K562 (cell line): ENCODE measurements at regions not wholly inside any gene's neighbourhood (a gene's known extent, or its start where the extent isn't known, plus 50 kb on each side); places are given as distances from the start of the nearest gene placed in this dataset.

Source experiments
- ATAC-seq: fragments of 200-7000 bp; cut with Tn5 transposase; 3 replicates; pipeline ENCODE4 v1.9.1; 2020; ENCODE audit warnings: moderate library complexity
- BruUV-seq: library from RNA; stranded (reverse); fragments of 400-500 nt; replicated peaks from 2 replicates; lab custom pipeline; 2021; lab: Mats Ljungman, UMichigan
- CTCF ChIA-PET: fragments of 300-600 bp; formaldehyde crosslinking; extraction: SDS; loops from one replicate; lab custom pipeline; 2021; ENCODE audit warnings: low intra/inter-chr PET ratio; lab: Yijun Ruan, JAX
- POLR2A ChIA-PET: fragments of 300-600, 350-650 bp; sonication (Branson Sonifier 250); formaldehyde crosslinking; extraction: SDS; loops from one replicate; lab custom pipeline; 2021; ENCODE audit warnings: antibody characterized with exemption, inconsistent platforms; lab: Yijun Ruan, JAX
- DNase-seq, 4 experiments: peaks; one replicate each; pipeline versions ENCODE4 v3.0.0 to v3.0.0-alpha.2; 2011 to 2018; ENCODE audit warnings: low spot score in 3 of 4, mixed read lengths in 3 of 4; ENCODE audit errors: extremely low read depth in 1 of 4
- FAIRE-seq: peaks from 2 replicates; lab custom pipeline; 2011; peaks lifted over from hg19 to GRCh38; lab: Jason Lieb, UNC
- H2AFZ ChIP-seq: 2 replicates; pipeline ENCODE4 v1.6.0; 2011; ENCODE audit warnings: low read depth, low read length, control low read depth, inconsistent platforms
- H3K27ac ChIP-seq: fragments of 200-600 bp; 3 replicates; pipeline ENCODE4 v1.8.0; 2011; ENCODE audit warnings: low read depth, mild to moderate bottlenecking, control low read depth, inconsistent platforms, low read length, moderate library complexity, mixed read lengths; ENCODE audit errors: extremely low read depth
- H3K27me3 ChIP-seq, 2 experiments: fragments of 300-600 bp in 1 of 2; 2 replicates in 1 of 2; 3 replicates in 1 of 2; pipeline versions ENCODE4 v1.6.0 to v1.8.0; 2011; ENCODE audit warnings: inconsistent platforms in 2 of 2, low read length in 2 of 2, mild to moderate bottlenecking in 1 of 2, mixed read lengths in 1 of 2, moderate library complexity in 1 of 2; ENCODE audit not compliant: control insufficient read depth in 2 of 2, insufficient read depth in 2 of 2
- H3K36me3 ChIP-seq: fragments of 300-600 bp; 3 replicates; pipeline ENCODE4 v1.8.0; 2011; ENCODE audit warnings: mild to moderate bottlenecking, low read length, inconsistent platforms; ENCODE audit not compliant: control insufficient read depth, insufficient read depth
- H3K4me1 ChIP-seq, 2 experiments: fragments of 200-600 bp in 1 of 2; replicated peaks in 1 of 2; 2 replicates in 1 of 2; 3 replicates in 1 of 2; pipeline versions ENCODE4 v1.5.1 to v1.8.0; 2011; ENCODE audit warnings: inconsistent platforms in 2 of 2, low read length in 2 of 2, mild to moderate bottlenecking in 1 of 2, mixed read lengths in 1 of 2, moderate library complexity in 1 of 2; ENCODE audit not compliant: control insufficient read depth in 2 of 2, insufficient read depth in 2 of 2
- H3K4me2 ChIP-seq: 2 replicates; pipeline ENCODE4 v1.6.1; 2011; ENCODE audit warnings: low read length, control low read depth, inconsistent platforms, mixed read lengths; ENCODE audit not compliant: insufficient read depth
- H3K4me3 ChIP-seq: fragments of 200-600 bp; sonication (generic), shearing (Covaris generic); 2 replicates; pipeline ENCODE4 v1.5.1; 2016; ENCODE audit warnings: control low read depth, inconsistent platforms
- H3K79me2 ChIP-seq: fragments of 200-600 bp; 3 replicates; pipeline ENCODE4 v1.8.0; 2011; ENCODE audit warnings: low read length, inconsistent platforms; ENCODE audit not compliant: control insufficient read depth, insufficient read depth
- H3K9ac ChIP-seq, 2 experiments: 2 replicates each; pipeline versions ENCODE4 v1.6.0 to v1.6.1; 2011; ENCODE audit warnings: low read depth in 2 of 2, low read length in 2 of 2, control low read depth in 1 of 2, inconsistent platforms in 1 of 2, mild to moderate bottlenecking in 1 of 2, mixed read lengths in 1 of 2; ENCODE audit not compliant: insufficient read depth in 1 of 2
- H3K9me1 ChIP-seq: one replicate; pipeline ENCODE4 v1.6.0; 2011; ENCODE audit warnings: inconsistent platforms, mild to moderate bottlenecking, low read length, moderate library complexity; ENCODE audit not compliant: control insufficient read depth, insufficient read depth
- H3K9me3 ChIP-seq: replicated peaks from 2 replicates; pipeline ENCODE4 v1.5.1; 2011; ENCODE audit warnings: low read depth, low read length, inconsistent platforms; ENCODE audit not compliant: control insufficient read depth, insufficient read depth
- H4K20me1 ChIP-seq: replicated peaks from 2 replicates; pipeline ENCODE4 v1.6.1; 2011; ENCODE audit warnings: low read length, inconsistent platforms, mixed read lengths; ENCODE audit not compliant: control insufficient read depth, insufficient read depth
- ADNP ChIP-seq: fragments of 200-800 bp; sonication (Bioruptor generic); IDR thresholded peaks from 2 replicates; pipeline ENCODE4 v1.6.1; 2016; ENCODE audit warnings: missing genetic modification characterization, missing compliant biosample characterization
- MBD1 ChIP-seq: fragments of 250-450 bp; sonication (Bioruptor Pico); IDR thresholded peaks from 2 replicates; pipeline ENCODE4 v1.8.0; 2022; ENCODE audit warnings: inconsistent platforms
- ZFP91 ChIP-seq: sonication (generic); formaldehyde crosslinking; IDR thresholded peaks from 2 replicates; pipeline ENCODE4 v1.8.0; 2022; ENCODE audit warnings: mild to moderate bottlenecking, missing genetic modification reagents
- ZNF277 ChIP-seq: fragments of 250-450 bp; sonication (Bioruptor Pico); IDR thresholded peaks from 2 replicates; pipeline ENCODE4 v1.8.0; 2022; ENCODE audit warnings: inconsistent platforms, mild to moderate bottlenecking, moderate library complexity, borderline replicate concordance
- ZNF280B ChIP-seq: fragments of 250-450 bp; sonication (Bioruptor Pico); IDR thresholded peaks from 2 replicates; pipeline ENCODE4 v1.5.1; 2021; ENCODE audit warnings: mild to moderate bottlenecking
- ZNF398 ChIP-seq: fragments of 250-450 bp; sonication (Bioruptor Pico); IDR thresholded peaks from 2 replicates; pipeline ENCODE4 v1.8.0; 2021; ENCODE audit warnings: moderate library complexity, mild to moderate bottlenecking, inconsistent platforms
- ZNF507 ChIP-seq: conservative IDR thresholded peaks from 2 replicates; pipeline ENCODE4 v1.6.1; 2017; ENCODE audit warnings: missing genetic modification characterization, missing compliant biosample characterization
- WGBS: fragments of 100-300 bp; shearing (Covaris generic); methylation state at CpG from one replicate; pipeline ENCODE4 v1.1.6; 2016; ENCODE audit warnings: low coverage, mixed read lengths; ENCODE audit not compliant: insufficient coverage; ENCODE audit errors: missing lambda C conversion rate; 5-methylcytosine and 5-hydroxymethylcytosine counted together
- in situ Hi-C: fragments of 300-500 bp; cut with MboI; formaldehyde crosslinking; loops from 4 replicates; pipeline ENCODE4 v1.15.0; 2018; ENCODE audit warnings: inconsistent platforms, mixed read lengths
- intact Hi-C: fragments of 100-400 bp; cut with micrococcal nuclease; formaldehyde crosslinking; loops from 2 replicates; pipeline ENCODE4 v1.14.2; 2022

- ChIA-PET CTCF (no interaction called here), POLR2A (no interaction called here)
- no peak overlapping the region for H3K9ac ChIP-seq
- H3K9me3 ChIP-seq = no peaks in the 10 kb centered on the region
- no peaks in the 10 kb centered on the region for H3K9me1 ChIP-seq
- no peaks in the 10 kb centered on the region for H3K36me3 ChIP-seq
- no peak overlapping the region for H2AFZ ChIP-seq
- intact Hi-C loops (no loop called here), in situ Hi-C loops (no loop called here)
- no peaks in the 10 kb centered on the region for H3K79me2 ChIP-seq
- ATAC-seq (no peak), FAIRE-seq (no peak), DNase-seq (no peak)
- no peaks in the 10 kb centered on the region for H3K27me3 ChIP-seq
- H3K4me2 ChIP-seq = no peak overlapping the region
- 0% methylated on average over 2 of the region's 2 CpGs for WGBS
- H3K4me1 ChIP-seq = no peaks in the 10 kb centered on the region
- no TSS peak for BruUV-seq
- H3K27ac ChIP-seq = no peak overlapping the region
- no peak overlapping the region for H3K4me3 ChIP-seq
- no peaks in the 10 kb centered on the region for H4K20me1 ChIP-seq
- TF ChIP-seq ZNF507 (tag) = peak; percentile 88
- TF ChIP-seq ADNP (tag) = no peak
- TF ChIP-seq, all 486 proteins: peak for 1
Observed at GRCh38 chr14:99052467-99052866, 219.5 kb downstream of the BCL11B start.

- ATAC-seq = no peak
- no TSS peak for BruUV-seq
Observed at GRCh38 chr14:99055019-99055418, 217.0 kb downstream of the BCL11B start.

More at GRCh38 chr14:99055019-99055418, 217.0 kb downstream of the BCL11B start:
- Histone ChIP-seq H3K4me2 (no peak overlapping the region), H3K4me1 (no peaks in the 10 kb centered on the region), H3K27ac (no peak overlapping the region), H2AFZ (no peak overlapping the region)
- DNase-seq = no peak
- POLR2A ChIA-PET = no interaction called here
- TF ChIP-seq ZFP91 (CRISPR knock-in tag) = no peak
- TF ChIP-seq ZNF280B = no peak
- no peak for TF ChIP-seq MBD1 (CRISPR knock-in tag)
- no peak for TF ChIP-seq ZNF277 (CRISPR knock-in tag)
- no peak for TF ChIP-seq ZNF398 (CRISPR knock-in tag)
- TF ChIP-seq, all 486 proteins: peak for 0
- Histone ChIP-seq H3K79me2 (no peaks in the 10 kb centered on the region), H3K4me3 (no peak overlapping the region), H3K36me3 (no peaks in the 10 kb centered on the region), H3K9ac (no peak overlapping the region), H3K27me3 (no peaks in the 10 kb centered on the region; a peak in 1 of 5 replicates), H3K9me3 (no peaks in the 10 kb centered on the region), H4K20me1 (no peaks in the 10 kb centered on the region), H3K9me1 (no peaks in the 10 kb centered on the region)
- no peak for FAIRE-seq
- WGBS = 0% methylated on average over 4 of the region's 4 CpGs
- intact Hi-C loops = no loop called here
- CTCF ChIA-PET = no interaction called here
- in situ Hi-C loops = no loop called here
